ENCODE measurements at regions not wholly inside any gene's neighbourhood (a gene's known extent, or its start where the extent isn't known, plus 50 kb on each side); places are given as distances from the start of the nearest gene placed in this dataset.
A peak's percentile ranks its signal among the peaks of the same experiment; 100 is the strongest.

GRCh38 chr1:109816175-109816811 is 52.6 kb upstream of the EPS8L3 start:
- TF ChIP-seq, protein P1, sequence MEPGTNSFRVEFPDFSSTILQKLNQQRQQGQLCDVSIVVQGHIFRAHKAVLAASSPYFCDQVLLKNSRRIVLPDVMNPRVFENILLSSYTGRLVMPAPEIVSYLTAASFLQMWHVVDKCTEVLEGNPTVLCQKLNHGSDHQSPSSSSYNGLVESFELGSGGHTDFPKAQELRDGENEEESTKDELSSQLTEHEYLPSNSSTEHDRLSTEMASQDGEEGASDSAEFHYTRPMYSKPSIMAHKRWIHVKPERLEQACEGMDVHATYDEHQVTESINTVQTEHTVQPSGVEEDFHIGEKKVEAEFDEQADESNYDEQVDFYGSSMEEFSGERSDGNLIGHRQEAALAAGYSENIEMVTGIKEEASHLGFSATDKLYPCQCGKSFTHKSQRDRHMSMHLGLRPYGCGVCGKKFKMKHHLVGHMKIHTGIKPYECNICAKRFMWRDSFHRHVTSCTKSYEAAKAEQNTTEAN (CRISPR knock-in tag; IDR thresholded peaks at IDR 0.05): no peak
- no peak for TF ChIP-seq ZMAT4 (CRISPR knock-in tag; IDR thresholded peaks at IDR 0.05)
- no peak for TF ChIP-seq ZNF416 (CRISPR knock-in tag; IDR thresholded peaks at IDR 0.05)
- TF ChIP-seq E2F1 (CRISPR knock-in tag; IDR thresholded peaks at IDR 0.05): no peak
- no peak for TF ChIP-seq ZNF317 (CRISPR knock-in tag; IDR thresholded peaks at IDR 0.05; ENCODE audit: borderline replicate concordance, low read depth)
- no peak for TF ChIP-seq ZBTB21 (CRISPR knock-in tag; IDR thresholded peaks at IDR 0.05; ENCODE audit: borderline replicate concordance)
- TF ChIP-seq ZNF671 (CRISPR knock-in tag; IDR thresholded peaks at IDR 0.05): no peak
- no peak for TF ChIP-seq NR1H2 (CRISPR knock-in tag; IDR thresholded peaks at IDR 0.05)
- TF ChIP-seq CTCF (IDR thresholded peaks at IDR 0.05): no peak
- H3K9me3 Mint-ChIP-seq: peaks cover 17% of the 10 kb centered on the region
- H3K36me3 Mint-ChIP-seq: peaks cover 9% of the 10 kb centered on the region
- H3K4me3 Mint-ChIP-seq: no peak overlapping the region
- H3K27ac Mint-ChIP-seq: no peak overlapping the region
- POLR2A ChIA-PET: no interaction called here
- no peaks in the 10 kb centered on the region; the same call in 1 of the 2 replicates for H3K27me3 Mint-ChIP-seq (ENCODE audit: low read depth)
- CTCF ChIA-PET: no interaction called here
- DNase-seq (ENCODE audit: low spot score) (no peak), ATAC-seq (no peak)
- H3K4me1 Mint-ChIP-seq: no peaks in the 10 kb centered on the region

- TF ChIP-seq TP53 (CRISPR knock-in tag; IDR thresholded peaks at IDR 0.05) (no peak), GTF2I (CRISPR knock-in tag; conservative IDR thresholded peaks at IDR 0.05) (0 out of 2 replicates have a peak, but pooled peaks have one; percentile 55)
- DNase-seq (ENCODE audit: low spot score) (no peak), ATAC-seq (no peak)
- CTCF ChIA-PET: no interaction called here
- Mint-ChIP-seq H3K9me3 (peaks cover 17% of the 10 kb centered on the region), H3K4me3 (no peak overlapping the region), H3K27ac (no peak overlapping the region), H3K4me1 (no peaks in the 10 kb centered on the region), H3K27me3 (ENCODE audit: low read depth) (no peaks in the 10 kb centered on the region; the same call in 1 of the 2 replicates), H3K36me3 (peaks cover 9% of the 10 kb centered on the region)
- POLR2A ChIA-PET: no interaction called here
These were observed 52.1 kb upstream of the EPS8L3 start for GRCh38 chr1:109815809-109816174.

DNA sequence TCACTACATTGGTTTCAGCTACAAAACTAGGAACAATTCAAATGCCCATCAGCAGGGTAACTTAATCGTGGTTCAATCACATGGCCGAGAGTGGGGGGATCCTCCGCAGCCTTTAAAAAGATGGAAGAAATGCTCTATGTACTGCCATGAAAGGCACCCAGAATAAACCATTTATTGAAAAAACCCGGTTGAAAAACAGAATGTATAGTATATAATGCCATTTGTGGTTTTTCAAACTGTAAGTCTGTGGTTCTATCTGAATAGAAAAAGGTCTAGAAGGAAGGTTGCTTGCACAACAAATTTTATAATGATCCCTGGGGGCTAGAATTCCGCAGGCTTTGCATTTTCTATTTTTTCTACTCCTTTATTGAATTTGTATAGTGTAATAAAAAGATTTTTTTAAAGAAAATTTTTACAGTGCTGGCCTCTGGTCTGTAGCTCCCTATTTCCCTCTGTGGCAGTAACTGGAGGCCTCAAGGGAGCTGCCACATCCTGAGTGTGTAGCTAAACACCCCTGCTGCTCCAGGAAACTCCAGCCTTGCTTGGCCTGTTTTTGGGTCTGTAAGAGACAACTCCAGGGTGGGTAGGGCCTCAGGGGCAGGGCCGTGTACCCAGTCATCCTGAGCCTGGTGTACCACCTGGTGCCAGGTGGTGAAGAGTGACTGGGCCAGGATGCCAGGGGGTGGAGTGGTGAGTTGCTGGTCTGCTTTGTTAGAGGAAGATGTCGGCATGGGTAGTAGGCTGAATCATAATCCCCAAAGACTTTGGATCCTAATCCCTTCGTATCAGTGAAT is 51.5 kb upstream of the EPS8L3 start:
- CTCF ChIA-PET: interaction anchor here (2.6 kb wide), 1 partner anchor 169 kb away, joined by 11 read pairs; the partner anchor contains the start of gene AHCYL1
- TF ChIP-seq, protein P2, sequence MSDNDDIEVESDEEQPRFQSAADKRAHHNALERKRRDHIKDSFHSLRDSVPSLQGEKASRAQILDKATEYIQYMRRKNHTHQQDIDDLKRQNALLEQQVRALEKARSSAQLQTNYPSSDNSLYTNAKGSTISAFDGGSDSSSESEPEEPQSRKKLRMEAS (CRISPR knock-in tag; IDR thresholded peaks at IDR 0.05): no peak
- no peak for TF ChIP-seq ERG (CRISPR knock-in tag; IDR thresholded peaks at IDR 0.05)
- TF ChIP-seq MYBL2 (CRISPR knock-in tag; IDR thresholded peaks at IDR 0.05): no peak
- TF ChIP-seq ZNF138 (CRISPR knock-in tag; conservative IDR thresholded peaks at IDR 0.05): no peak
- TF ChIP-seq ESRRA (CRISPR knock-in tag; IDR thresholded peaks at IDR 0.05; ENCODE audit: borderline replicate concordance): no peak
- TF ChIP-seq MXD4 (CRISPR knock-in tag; IDR thresholded peaks at IDR 0.05; ENCODE audit: borderline replicate concordance): no peak
- TF ChIP-seq GABPB1 (CRISPR knock-in tag; IDR thresholded peaks at IDR 0.05): no peak
- no peak for TF ChIP-seq CREM (CRISPR knock-in tag; IDR thresholded peaks at IDR 0.05)
- no peak for TF ChIP-seq NR3C1 (CRISPR knock-in tag; conservative IDR thresholded peaks at IDR 0.05; ENCODE audit: low read depth)
- TF ChIP-seq ZNF219 (CRISPR knock-in tag; IDR thresholded peaks at IDR 0.05; ENCODE audit: borderline replicate concordance): no peak
- no peak for TF ChIP-seq FOXJ3 (CRISPR knock-in tag; IDR thresholded peaks at IDR 0.05; ENCODE audit: borderline replicate concordance)
- TF ChIP-seq ZNF425 (CRISPR knock-in tag; conservative IDR thresholded peaks at IDR 0.05): no peak

More for the DNA sequence above, 51.5 kb upstream of the EPS8L3 start:
- Mint-ChIP-seq H3K9me3 (peaks cover 17% of the 10 kb centered on the region), H3K36me3 (peaks cover 9% of the 10 kb centered on the region), H3K27ac (no peak overlapping the region), H3K4me3 (no peak overlapping the region), H3K27me3 (ENCODE audit: low read depth) (no peaks in the 10 kb centered on the region; the same call in 1 of the 2 replicates), H3K4me1 (no peaks in the 10 kb centered on the region)
- no peak for DNase-seq (ENCODE audit: low spot score)
- POLR2A ChIA-PET: no interaction called here
- no peak for ATAC-seq
